ENCODE measurements at regions not wholly inside any gene's neighbourhood (a gene's known extent, or its start where the extent isn't known, plus 50 kb on each side); places are given as distances from the start of the nearest gene placed in this dataset.

DNA sequence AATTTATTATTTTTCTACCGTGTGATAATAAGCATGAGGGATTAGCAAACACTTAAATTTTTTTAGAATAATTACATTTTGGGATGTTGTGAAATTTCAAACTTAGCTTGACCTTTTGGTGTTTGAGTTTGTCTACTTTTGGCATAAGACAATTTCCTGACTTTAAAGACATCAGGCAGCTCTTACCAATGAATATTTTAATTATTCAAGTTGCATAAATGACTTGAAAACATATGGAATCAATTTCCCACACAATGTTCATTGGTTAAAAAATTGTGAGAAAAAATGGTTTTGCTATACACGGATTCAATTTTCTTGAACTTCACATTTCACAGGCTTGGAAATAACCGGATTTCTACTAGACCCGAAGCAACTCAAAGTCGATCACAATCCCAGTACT, 243.4 kb downstream of the IKZF2 start:
- H3K4me3 ChIP-seq (ENCODE audit: low read depth, low read length) = no peak overlapping the region
- TF ChIP-seq, protein P1, sequence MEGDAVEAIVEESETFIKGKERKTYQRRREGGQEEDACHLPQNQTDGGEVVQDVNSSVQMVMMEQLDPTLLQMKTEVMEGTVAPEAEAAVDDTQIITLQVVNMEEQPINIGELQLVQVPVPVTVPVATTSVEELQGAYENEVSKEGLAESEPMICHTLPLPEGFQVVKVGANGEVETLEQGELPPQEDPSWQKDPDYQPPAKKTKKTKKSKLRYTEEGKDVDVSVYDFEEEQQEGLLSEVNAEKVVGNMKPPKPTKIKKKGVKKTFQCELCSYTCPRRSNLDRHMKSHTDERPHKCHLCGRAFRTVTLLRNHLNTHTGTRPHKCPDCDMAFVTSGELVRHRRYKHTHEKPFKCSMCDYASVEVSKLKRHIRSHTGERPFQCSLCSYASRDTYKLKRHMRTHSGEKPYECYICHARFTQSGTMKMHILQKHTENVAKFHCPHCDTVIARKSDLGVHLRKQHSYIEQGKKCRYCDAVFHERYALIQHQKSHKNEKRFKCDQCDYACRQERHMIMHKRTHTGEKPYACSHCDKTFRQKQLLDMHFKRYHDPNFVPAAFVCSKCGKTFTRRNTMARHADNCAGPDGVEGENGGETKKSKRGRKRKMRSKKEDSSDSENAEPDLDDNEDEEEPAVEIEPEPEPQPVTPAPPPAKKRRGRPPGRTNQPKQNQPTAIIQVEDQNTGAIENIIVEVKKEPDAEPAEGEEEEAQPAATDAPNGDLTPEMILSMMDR (IDR thresholded peaks at IDR 0.05; ENCODE audit: insufficient read depth, low read depth, low read length) = no peak
- DNase-seq (ENCODE audit: low read depth) = peak; percentile 17

DNA sequence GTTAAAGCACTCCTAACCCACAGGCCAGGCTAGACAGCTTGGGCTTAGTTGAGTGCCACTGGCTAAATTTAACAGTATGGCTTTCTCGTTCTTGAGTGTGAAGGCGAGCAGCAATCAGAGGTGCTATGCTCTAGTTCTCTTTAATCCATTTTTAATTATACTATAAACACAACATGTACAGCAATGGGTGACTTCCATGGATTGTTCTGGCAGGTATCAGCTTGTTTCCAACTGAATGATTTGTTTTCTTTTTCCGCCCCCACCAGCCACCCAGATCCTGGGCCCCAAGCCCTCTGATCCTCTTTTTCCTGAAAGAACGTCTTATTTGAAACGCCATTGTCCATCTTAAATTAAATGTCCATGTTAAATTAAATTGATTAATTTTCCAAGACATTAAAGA, 244.8 kb downstream of the IKZF2 start:
- TF ChIP-seq, protein P1 (IDR thresholded peaks at IDR 0.05; ENCODE audit: insufficient read depth, low read depth, low read length) = no peak

DNA sequence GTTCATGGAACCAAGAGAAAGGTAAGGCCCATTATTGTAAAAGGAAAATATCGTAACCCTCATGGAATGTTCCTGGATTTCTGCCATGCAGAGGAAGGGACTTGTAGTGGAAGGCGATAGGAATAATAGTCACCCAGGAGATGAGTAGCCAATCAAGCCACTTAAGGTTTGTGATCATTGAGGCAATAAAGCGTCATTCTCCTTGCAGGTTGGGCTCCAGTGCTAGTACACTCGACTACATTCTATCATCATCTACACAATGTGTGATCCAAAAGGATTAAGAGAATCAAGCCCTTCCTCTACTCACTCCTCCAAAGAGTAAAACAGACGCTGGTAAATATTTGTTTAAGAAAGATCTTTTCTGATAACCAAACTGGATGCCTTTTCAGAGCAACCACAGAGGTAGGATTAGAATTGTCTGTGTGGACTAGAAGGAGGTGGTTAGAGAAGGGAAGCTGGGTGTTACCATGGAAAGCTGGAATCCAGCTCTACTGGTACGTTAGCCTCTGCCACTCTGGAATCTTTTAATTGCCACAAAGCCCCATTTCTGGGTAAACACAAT, 245.7 kb downstream of the IKZF2 start:
- DNase-seq (ENCODE audit: low read depth) = peak; percentile 12
- TF ChIP-seq, protein P1 (IDR thresholded peaks at IDR 0.05; ENCODE audit: insufficient read depth, low read depth, low read length) = no peak
- H3K4me3 ChIP-seq (ENCODE audit: low read depth, low read length) = no peak overlapping the region

More for the DNA sequence above, 244.8 kb downstream of the IKZF2 start:
- DNase-seq (ENCODE audit: low read depth) = no peak
- H3K4me3 ChIP-seq (ENCODE audit: low read depth, low read length) = no peak overlapping the region

DNA sequence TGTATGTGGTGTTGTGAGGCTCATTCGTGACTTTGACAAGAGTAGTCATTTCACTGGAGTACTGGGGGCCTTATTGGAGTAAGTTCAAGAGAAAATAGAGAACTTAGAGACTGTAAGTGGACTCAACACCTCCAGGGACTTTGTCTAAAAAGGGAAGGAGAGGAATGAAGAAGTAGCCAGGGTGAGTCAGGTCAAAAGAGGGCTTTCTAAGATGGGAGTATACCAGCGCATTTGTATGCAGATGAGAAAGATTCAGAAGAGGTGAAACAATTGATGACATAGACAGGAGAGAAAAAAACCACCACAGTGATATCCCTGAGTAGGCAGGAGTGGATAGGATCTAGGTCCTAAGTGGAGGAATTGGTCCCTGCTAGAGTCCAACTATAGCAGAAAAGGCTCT, 246.8 kb downstream of the IKZF2 start:
- H3K4me3 ChIP-seq (ENCODE audit: low read depth, low read length) = no peak overlapping the region
- TF ChIP-seq, protein P1 (IDR thresholded peaks at IDR 0.05; ENCODE audit: insufficient read depth, low read depth, low read length) = no peak
- DNase-seq (ENCODE audit: low read depth) = no peak

DNA sequence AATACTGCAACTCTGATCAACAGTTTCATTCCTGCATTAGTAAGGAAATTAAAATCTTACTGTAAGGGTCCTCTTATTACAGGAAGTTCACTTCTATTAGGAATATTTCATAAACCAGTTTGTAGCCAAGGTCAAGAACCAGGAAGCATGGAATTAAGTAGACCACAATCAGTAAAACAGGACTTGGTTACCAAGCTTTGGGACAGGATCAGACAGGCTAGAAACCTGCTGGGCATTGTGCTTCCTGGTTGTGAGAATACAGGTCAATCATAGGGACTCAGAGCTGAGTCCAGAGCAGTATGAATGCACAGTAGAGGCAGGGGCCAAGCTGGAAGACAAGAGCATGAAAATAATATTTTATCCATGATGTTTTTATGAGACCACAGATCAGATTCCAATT, 248.0 kb downstream of the IKZF2 start:
- TF ChIP-seq, protein P1 (IDR thresholded peaks at IDR 0.05; ENCODE audit: insufficient read depth, low read depth, low read length) = no peak
- DNase-seq (ENCODE audit: low read depth) = no peak
- no peak overlapping the region for H3K4me3 ChIP-seq (ENCODE audit: low read depth, low read length)

DNA sequence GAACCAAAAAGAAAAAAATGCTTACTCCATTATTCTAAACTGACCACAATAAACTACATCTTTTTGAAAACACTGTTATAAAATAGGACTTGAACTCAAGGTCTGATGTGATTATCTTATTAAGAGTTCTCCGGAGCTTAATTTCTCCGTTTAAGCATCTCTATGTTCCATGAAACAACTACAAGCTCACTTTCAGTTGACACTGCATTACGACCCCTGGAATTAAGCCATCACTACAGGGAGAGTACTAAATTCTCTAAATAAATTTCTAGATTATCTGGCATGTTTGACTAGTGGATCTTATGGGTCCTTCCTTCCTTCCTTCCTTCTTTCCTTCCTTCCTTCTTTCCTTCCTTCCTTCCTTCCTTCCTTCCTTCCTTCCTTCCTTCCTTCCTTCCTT, 249.0 kb downstream of the IKZF2 start:
- H3K4me3 ChIP-seq (ENCODE audit: low read depth, low read length) = no peak overlapping the region
- DNase-seq (ENCODE audit: low read depth) = no peak
- TF ChIP-seq, protein P1 (IDR thresholded peaks at IDR 0.05; ENCODE audit: insufficient read depth, low read depth, low read length) = no peak
